NCI-H345 treated with DMSO at 0.1 percent for 48 hours (cell line): ENCODE measurements at regions not wholly inside any gene's neighbourhood (a gene's known extent, or its start where the extent isn't known, plus 50 kb on each side); places are given as distances from the start of the nearest gene placed in this dataset.
A peak's percentile ranks its signal among the peaks of the same experiment; 100 is the strongest.

Source experiments
- DNase-seq: peaks from one replicate; lab custom pipeline; 2025; ENCODE audit not compliant: unreplicated experiment; lab: John Stamatoyannopoulos, UW

GRCh38 chr17:45708707-45709290 is 75.3 kb upstream of the CRHR1 start:
- no peak for DNase-seq

GRCh38 chr17:45709728-45710288 is 74.3 kb upstream of the CRHR1 start:
- no peak for DNase-seq

- no peak for DNase-seq
Measured at GRCh38 chr17:45715787-45716186, 68.3 kb upstream of the CRHR1 start.

- no peak for DNase-seq
Measured at GRCh38 chr17:45718791-45719190, 65.3 kb upstream of the CRHR1 start.

GRCh38 chr17:45719335-45720071 is 64.6 kb upstream of the CRHR1 start:
- DNase-seq: peak; percentile 21

- no peak for DNase-seq
Measured at GRCh38 chr17:45720386-45720785, 63.7 kb upstream of the CRHR1 start.

- DNase-seq: peak; percentile 69
Measured at GRCh38 chr17:45722161-45722560, 62.0 kb upstream of the CRHR1 start.

GRCh38 chr17:45729294-45729907 is 54.7 kb upstream of the CRHR1 start:
- no peak for DNase-seq

GRCh38 chr17:45730192-45730591 is 53.9 kb upstream of the CRHR1 start:
- DNase-seq: no peak

GRCh38 chr17:45731459-45731858 is 52.7 kb upstream of the CRHR1 start:
- DNase-seq: no peak

- DNase-seq: no peak
Measured at GRCh38 chr17:45732926-45733505, 51.1 kb upstream of the CRHR1 start.

- no peak for DNase-seq
Measured at GRCh38 chr17:45733781-45734180, 50.3 kb upstream of the CRHR1 start.
